Sciatic nerve (tissue), 2 donors: ENCODE measurements at regions not wholly inside any gene's neighbourhood (a gene's known extent, or its start where the extent isn't known, plus 50 kb on each side); places are given as distances from the start of the nearest gene placed in this dataset.
A peak's percentile ranks its signal among the peaks of the same experiment; 100 is the strongest.

ENCODE experiments used
- ATAC-seq: fragments of 200-7000 bp; cut with Tn5 transposase; one replicate; pipeline ENCODE4 v1.9.1; 2020; ENCODE audit warnings: mild to moderate bottlenecking, moderate library complexity
- DNase-seq: peaks from one replicate; pipeline ENCODE4 v3.0.0-alpha.2; 2020; ENCODE audit warnings: low spot score
- intact Hi-C: fragments of 100-400 bp; cut with DNase I; formaldehyde crosslinking; loops from one replicate; pipeline ENCODE4 v1.14.2; 2022
- donor health status: DM: no; HTN: no; CAD: no.
- donor health status: DM: no; HTN: no; CAD: no.

- ATAC-seq, result no peak
- no peak for DNase-seq
- intact Hi-C loops, result no loop called here
Observed at GRCh38 chr10:24035761-24036160, 173.2 kb upstream of the KIAA1217 start.

- intact Hi-C loops, result no loop called here
- DNase-seq, result no peak
- no peak for ATAC-seq
Observed at GRCh38 chr10:24039315-24039714, 169.6 kb upstream of the KIAA1217 start.

- no peak for DNase-seq
- no peak for ATAC-seq
- intact Hi-C loops, result no loop called here
Observed at GRCh38 chr10:24039897-24040296, 169.0 kb upstream of the KIAA1217 start.

- intact Hi-C loops, result no loop called here
- ATAC-seq, result no peak
- no peak for DNase-seq
Observed at GRCh38 chr10:24041034-24041433, 167.9 kb upstream of the KIAA1217 start.

DNA sequence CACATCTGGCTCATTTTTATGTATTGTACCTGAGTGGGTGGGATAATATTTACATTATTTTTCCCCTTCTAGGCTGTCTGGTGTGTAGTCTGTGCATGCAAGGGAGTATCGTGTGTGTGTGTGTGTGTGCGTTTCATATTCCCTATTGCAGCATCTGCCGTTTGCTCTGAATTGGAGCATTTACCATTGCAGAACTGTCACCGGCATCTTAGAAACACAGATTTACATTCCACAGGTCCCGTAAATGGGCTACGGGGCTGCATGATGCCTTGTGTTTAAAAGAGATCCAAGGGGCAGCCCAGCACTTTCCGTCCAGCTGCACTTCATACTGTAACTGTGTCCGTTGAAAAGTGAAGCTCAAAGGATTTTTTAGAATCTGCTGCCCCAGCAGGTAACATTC, 167.1 kb upstream of the KIAA1217 start:
- intact Hi-C loops, result no loop called here
- ATAC-seq, result no peak
- DNase-seq, result no peak

DNA sequence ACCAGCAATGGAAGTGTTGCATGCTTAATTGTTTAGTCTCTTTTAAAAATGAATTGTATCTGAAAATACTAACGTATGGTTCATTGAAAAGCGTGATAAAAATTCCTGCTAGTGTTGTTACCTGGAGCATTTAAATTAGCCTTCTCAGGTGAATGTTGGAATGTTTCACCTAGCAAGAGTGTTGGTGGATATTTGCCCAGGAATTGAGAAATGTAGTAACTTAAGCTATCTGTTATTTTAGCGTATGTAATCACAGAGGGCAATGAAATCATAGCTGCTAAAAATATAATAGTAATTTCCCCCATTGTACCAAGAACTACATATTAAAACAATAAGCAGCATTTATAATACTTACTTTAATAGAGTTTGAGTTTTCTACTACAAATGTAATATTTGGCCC, 166.1 kb upstream of the KIAA1217 start:
- no peak for ATAC-seq
- intact Hi-C loops, result no loop called here
- DNase-seq, result no peak

- ATAC-seq, result no peak
- no peak for DNase-seq
- intact Hi-C loops, result no loop called here
Observed at GRCh38 chr10:24046060-24046459, 162.9 kb upstream of the KIAA1217 start.

DNA sequence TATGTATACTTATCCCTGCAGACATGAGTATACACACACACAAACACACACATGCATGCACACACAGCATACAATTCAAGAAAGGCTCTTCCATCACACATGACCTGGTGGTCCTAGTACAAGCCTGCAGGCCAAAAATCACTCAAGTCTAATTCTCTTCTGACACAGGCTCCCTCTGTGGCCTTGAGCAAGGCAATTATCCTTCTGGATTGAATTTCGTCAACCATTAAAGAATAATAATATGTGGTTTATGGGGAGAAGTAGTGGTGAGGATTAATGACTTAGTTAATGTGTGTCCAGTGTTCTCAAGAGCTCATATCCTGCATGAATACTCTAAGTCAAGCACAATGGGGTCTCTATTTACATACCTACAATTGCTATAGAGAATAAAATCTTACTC, 161.8 kb upstream of the KIAA1217 start:
- DNase-seq, result no peak
- intact Hi-C loops, result no loop called here
- no peak for ATAC-seq

DNA sequence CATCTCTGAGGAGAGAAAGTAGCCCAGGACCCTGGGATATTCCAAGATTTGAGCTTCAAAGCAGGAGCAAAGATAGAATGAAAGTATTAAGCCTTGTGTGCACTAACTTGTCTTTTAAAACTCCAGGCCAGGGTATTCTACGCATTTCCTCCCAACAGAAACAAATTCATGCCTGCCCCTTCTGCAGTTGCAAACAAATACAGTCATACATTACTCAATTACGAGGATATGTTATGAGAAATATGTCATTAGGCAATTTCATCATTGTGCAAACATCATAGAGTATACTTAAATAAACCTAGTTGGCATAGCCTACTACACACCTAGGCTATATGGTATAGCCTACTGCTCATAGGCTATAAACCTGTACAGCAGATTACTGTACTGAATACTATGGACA, 154.5 kb upstream of the KIAA1217 start:
- ATAC-seq (no peak), DNase-seq (no peak)
- intact Hi-C loops, result no loop called here

GRCh38 chr10:24080207-24080606, 128.7 kb upstream of the KIAA1217 start:
- no peak for ATAC-seq
- intact Hi-C loops, result no loop called here
- no peak for DNase-seq

DNA sequence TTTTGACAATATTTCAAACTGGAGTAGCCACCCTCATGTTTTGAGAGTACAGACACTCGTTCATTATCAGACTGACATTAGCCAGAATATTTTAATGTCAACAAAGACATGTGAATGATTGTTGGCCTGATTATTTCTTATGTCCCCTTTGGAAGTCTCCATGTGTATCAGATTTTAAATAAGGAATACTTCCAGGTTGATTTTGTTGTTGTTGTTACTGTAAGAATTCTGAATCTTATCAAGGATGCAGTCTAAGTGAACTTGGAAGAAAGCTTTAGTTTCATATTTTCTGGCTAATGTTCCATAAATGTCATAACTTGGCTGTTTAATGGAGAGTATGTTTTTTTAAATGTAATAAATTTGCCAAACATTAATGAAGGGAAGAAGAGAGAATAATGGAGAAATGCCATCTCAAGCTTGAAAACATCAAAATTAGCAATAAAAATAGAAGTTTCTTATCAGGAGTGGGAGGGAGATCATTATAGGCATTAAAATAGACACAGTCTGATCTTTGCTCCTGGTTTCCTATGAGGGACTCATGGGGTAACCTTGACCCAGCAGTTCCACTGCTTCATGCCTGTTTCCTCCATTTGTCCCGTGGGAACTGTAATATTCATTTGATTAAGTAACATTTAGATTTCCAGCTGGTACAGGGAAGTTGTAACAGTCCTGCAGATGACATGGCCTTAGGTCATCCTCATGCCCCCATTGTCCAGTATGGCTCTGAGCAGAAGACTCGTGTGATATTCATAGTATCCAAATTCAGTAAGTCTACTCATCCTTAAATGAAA, 122.4 kb upstream of the KIAA1217 start:
- no peak for DNase-seq
- intact Hi-C loops, result no loop called here
- no peak for ATAC-seq

DNA sequence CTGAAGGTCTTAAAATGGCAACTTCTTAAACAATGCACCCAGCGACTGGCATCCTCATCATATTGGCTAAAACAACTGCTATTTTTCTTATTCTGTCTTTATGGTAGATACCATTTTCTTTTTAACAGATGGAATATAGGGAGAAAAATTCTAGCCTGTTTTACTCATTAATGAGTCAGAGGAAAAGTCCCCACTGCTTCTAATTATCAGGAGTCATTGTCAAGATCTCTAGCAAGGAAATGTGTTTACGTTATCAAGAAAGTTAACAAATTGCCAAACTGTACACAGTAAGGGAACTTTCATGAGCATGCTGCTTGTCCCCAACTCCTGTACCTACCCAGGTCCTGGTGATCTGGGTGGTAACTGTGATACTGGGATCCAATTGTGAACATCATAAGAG, 117.7 kb upstream of the KIAA1217 start:
- no peak for ATAC-seq
- no peak for DNase-seq
- intact Hi-C loops, result no loop called here

DNA sequence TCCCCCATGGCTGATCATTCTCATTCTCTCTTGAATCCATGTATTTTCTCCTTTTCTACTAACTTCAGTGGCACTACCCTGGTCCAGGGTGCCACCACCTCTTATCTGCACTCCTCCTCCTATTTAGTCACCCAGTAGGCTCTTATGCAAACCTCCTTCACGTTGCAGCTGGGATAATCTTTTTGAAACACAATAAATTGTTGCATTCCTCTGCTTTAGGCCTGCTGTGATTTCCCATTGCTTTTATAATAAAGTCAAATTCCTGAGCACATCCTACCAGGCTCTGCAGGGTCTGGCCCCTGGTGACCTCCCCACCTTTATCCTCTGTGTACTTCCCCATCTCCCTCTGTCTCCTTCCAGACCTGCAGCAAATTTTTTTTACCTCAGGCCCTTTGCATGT, 112.7 kb upstream of the KIAA1217 start:
- ATAC-seq (no peak), DNase-seq (no peak)
- intact Hi-C loops, result no loop called here

DNA sequence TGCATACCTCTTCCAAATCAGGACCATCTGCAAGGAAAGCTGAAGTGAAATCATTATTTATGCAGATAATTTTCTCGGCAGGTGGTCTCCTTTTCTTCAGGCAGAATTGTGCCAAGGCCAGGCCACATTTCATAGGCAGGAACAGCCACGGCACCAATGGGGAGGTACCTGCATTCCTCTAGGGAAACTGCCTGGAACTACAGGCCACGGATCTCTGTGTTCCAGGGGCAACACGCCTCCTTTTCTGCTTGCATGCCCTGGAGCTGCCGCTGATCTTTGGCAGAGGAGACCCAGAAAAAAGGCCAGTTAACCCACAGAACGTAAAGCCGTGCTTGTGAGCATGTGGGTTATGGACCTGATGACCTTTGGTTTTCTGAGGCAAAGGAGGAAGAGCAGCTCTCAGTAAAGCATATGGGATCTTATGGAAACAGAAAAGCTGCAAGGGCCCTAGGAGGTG, 111.2 kb upstream of the KIAA1217 start:
- intact Hi-C loops, result no loop called here
- no peak for DNase-seq
- no peak for ATAC-seq

- no peak for DNase-seq
- intact Hi-C loops, result no loop called here
- no peak for ATAC-seq
Observed at GRCh38 chr10:24104895-24105294, 104.0 kb upstream of the KIAA1217 start.

DNA sequence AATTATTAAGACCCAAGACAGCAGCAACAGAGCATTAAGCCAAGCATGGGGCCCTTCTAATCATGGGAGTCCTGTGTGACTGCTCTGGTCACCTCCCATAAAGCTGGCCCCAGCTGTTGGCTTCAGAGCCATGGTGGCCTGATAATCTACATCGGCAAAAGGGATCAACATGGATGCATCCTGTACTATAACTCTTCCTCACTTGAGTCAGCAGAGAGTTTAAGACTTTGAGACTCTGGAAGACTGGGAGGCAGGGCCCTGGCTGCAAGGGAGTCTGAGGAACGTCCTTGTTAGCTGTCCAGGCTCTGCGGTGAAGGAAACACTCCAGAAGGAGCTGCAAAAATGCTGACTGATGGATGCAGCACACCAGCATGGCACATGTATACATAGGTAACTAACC, 95.0 kb upstream of the KIAA1217 start:
- no peak for ATAC-seq
- DNase-seq, result no peak
- intact Hi-C loops, result no loop called here

DNA sequence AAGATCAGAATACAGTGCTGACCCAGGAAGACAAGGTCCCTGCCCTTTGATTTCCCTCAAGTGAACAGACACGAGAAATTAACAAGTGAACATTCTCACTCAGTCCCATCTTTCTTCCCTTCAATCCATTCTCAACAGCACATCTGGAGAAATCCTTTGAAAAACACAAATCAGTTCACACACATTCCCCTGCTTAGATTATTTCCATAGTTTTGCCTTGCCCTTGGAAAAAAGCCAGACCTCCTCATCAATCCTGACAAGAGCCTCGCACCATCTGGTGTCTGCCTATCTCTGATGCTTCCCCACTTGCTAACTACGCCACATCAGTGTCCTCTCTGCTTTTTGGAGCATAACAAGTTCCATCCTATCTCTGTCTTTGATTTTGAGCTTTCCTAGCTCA, 94.4 kb upstream of the KIAA1217 start:
- ATAC-seq, result no peak
- intact Hi-C loops, result no loop called here
- DNase-seq, result no peak

- peak; percentile 57 for ATAC-seq
- DNase-seq, result no peak
- intact Hi-C loops, result no loop called here
Observed at GRCh38 chr10:24115403-24115802, 93.5 kb upstream of the KIAA1217 start.

- intact Hi-C loops, result no loop called here
- ATAC-seq (peak; percentile 43), DNase-seq (no peak)
Observed at GRCh38 chr10:24118246-24118645, 90.7 kb upstream of the KIAA1217 start.

DNA sequence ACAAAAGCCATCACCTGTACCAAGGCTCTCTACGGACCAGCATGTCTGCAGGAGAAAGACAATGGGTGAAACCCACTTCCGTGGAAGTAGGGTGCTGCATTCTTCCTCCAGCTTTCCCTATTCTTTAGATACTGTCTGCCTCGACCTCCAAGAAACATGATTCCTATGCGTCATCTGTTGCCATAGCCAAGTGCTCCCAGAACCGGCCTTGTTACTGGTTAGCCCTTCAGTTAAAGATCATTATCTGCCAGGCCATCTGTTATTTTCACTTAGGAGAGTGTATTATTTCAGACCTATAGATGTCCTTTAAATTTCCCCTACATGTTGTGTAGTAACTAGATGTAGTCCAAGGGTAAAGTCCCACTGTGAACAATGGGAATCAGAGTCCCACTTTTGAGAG, 89.0 kb upstream of the KIAA1217 start:
- intact Hi-C loops, result no loop called here
- ATAC-seq (no peak), DNase-seq (no peak)

- DNase-seq, result no peak
- intact Hi-C loops, result no loop called here
- no peak for ATAC-seq
Observed at GRCh38 chr10:24120646-24121045, 88.3 kb upstream of the KIAA1217 start.
